ENCODE measurements at regions not wholly inside any gene's neighbourhood (a gene's known extent, or its start where the extent isn't known, plus 50 kb on each side); places are given as distances from the start of the nearest gene placed in this dataset.
A peak's percentile ranks its signal among the peaks of the same experiment; 100 is the strongest.
"Not testable (repeated sequence)": the region's sequence is repeated elsewhere in the genome, so short reads cannot be mapped to it uniquely, and the experiment has no call there.

- H3K27ac Mint-ChIP-seq (ENCODE audit: unreplicated experiment); H3K36me3 Mint-ChIP-seq (ENCODE audit: unreplicated experiment); H3K4me1 Mint-ChIP-seq (ENCODE audit: low read depth, unreplicated experiment); DNase-seq; H3K9me3 Mint-ChIP-seq (ENCODE audit: unreplicated experiment); H3K27me3 Mint-ChIP-seq (ENCODE audit: unreplicated experiment); H3K4me3 Mint-ChIP-seq (ENCODE audit: unreplicated experiment): not testable (repeated sequence)
Measured at GRCh38 chr11:67871168-67871567, 132.7 kb downstream of the UNC93B1 start.

GRCh38 chr11:67862896-67863295 is 141.0 kb downstream of the UNC93B1 start:
- H3K27me3 Mint-ChIP-seq (ENCODE audit: unreplicated experiment); H3K4me1 Mint-ChIP-seq (ENCODE audit: low read depth, unreplicated experiment); H3K9me3 Mint-ChIP-seq (ENCODE audit: unreplicated experiment); H3K27ac Mint-ChIP-seq (ENCODE audit: unreplicated experiment); DNase-seq; H3K36me3 Mint-ChIP-seq (ENCODE audit: unreplicated experiment); H3K4me3 Mint-ChIP-seq (ENCODE audit: unreplicated experiment): not testable (repeated sequence)

DNA sequence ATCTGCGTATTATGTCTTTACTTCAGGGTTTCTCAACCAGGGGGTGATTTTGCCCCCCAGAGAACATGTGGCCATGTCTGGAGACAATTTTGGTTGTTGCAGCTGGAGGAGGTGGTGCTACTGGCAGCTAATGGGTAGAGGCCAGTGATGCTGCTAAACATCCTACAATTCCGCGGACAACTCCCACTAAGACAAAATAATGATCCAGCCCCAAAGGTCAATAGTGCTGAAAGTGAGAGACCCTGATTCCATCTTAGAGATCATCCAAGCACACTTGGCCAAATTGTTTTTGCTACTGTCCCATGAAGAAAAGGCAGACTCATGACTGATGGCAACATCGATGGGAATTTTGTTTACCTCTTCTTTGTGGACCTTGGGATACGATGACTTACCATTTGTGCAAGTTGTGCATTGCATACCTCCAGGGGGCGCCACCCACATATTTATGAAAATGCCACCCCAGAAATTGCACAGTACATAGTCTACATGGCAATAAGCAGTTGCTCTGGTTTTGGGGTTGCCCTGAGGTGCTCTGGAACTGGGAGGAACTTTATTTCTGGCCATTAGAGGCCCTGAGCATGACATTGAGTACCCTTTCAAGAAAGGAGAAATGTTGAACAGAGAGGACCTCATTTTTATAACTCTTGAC is 144.3 kb downstream of the UNC93B1 start:
- not testable (repeated sequence) for H3K9me3 Mint-ChIP-seq (ENCODE audit: unreplicated experiment); H3K36me3 Mint-ChIP-seq (ENCODE audit: unreplicated experiment); H3K4me1 Mint-ChIP-seq (ENCODE audit: low read depth, unreplicated experiment); H3K27ac Mint-ChIP-seq (ENCODE audit: unreplicated experiment); H3K4me3 Mint-ChIP-seq (ENCODE audit: unreplicated experiment); H3K27me3 Mint-ChIP-seq (ENCODE audit: unreplicated experiment)
- TF ChIP-seq, protein P1, sequence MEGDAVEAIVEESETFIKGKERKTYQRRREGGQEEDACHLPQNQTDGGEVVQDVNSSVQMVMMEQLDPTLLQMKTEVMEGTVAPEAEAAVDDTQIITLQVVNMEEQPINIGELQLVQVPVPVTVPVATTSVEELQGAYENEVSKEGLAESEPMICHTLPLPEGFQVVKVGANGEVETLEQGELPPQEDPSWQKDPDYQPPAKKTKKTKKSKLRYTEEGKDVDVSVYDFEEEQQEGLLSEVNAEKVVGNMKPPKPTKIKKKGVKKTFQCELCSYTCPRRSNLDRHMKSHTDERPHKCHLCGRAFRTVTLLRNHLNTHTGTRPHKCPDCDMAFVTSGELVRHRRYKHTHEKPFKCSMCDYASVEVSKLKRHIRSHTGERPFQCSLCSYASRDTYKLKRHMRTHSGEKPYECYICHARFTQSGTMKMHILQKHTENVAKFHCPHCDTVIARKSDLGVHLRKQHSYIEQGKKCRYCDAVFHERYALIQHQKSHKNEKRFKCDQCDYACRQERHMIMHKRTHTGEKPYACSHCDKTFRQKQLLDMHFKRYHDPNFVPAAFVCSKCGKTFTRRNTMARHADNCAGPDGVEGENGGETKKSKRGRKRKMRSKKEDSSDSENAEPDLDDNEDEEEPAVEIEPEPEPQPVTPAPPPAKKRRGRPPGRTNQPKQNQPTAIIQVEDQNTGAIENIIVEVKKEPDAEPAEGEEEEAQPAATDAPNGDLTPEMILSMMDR (IDR thresholded peaks at IDR 0.05; ENCODE audit: partially characterized antibody, unreplicated experiment): peak; percentile 40
- peak; percentile 39 for DNase-seq

- not testable (repeated sequence) for H3K4me3 Mint-ChIP-seq (ENCODE audit: unreplicated experiment); DNase-seq; H3K4me1 Mint-ChIP-seq (ENCODE audit: low read depth, unreplicated experiment); H3K27ac Mint-ChIP-seq (ENCODE audit: unreplicated experiment); H3K27me3 Mint-ChIP-seq (ENCODE audit: unreplicated experiment); H3K9me3 Mint-ChIP-seq (ENCODE audit: unreplicated experiment)
- H3K36me3 Mint-ChIP-seq (ENCODE audit: unreplicated experiment): peaks cover 11% of the 10 kb centered on the region
Measured at GRCh38 chr11:67850747-67851146, 153.2 kb downstream of the UNC93B1 start.

DNA sequence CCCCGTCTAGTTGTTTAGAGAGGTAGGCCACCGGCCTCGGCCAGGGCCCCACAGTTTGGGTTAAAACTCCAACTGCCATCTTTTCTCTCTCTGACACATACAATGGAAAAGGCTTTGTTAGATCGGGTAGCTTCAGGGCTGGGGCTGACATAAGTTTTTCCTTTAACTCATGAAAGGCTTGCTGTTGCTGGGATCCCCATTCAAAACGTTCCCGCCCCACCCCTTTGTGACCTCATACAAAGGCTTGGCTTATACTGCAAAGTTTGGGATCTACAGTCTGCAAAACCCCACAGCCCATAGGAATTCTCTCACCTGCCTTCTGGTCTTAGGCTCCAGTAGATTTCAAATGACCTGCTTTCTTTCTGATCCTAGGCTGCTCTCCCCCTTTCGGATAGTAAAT is 154.1 kb downstream of the UNC93B1 start:
- not testable (repeated sequence) for H3K9me3 Mint-ChIP-seq (ENCODE audit: unreplicated experiment); H3K4me1 Mint-ChIP-seq (ENCODE audit: low read depth, unreplicated experiment); H3K27ac Mint-ChIP-seq (ENCODE audit: unreplicated experiment); DNase-seq; H3K4me3 Mint-ChIP-seq (ENCODE audit: unreplicated experiment); H3K27me3 Mint-ChIP-seq (ENCODE audit: unreplicated experiment)
- H3K36me3 Mint-ChIP-seq (ENCODE audit: unreplicated experiment): peaks cover 11% of the 10 kb centered on the region

- H3K27me3 Mint-ChIP-seq (ENCODE audit: unreplicated experiment); H3K4me3 Mint-ChIP-seq (ENCODE audit: unreplicated experiment); H3K4me1 Mint-ChIP-seq (ENCODE audit: low read depth, unreplicated experiment); H3K9me3 Mint-ChIP-seq (ENCODE audit: unreplicated experiment); H3K27ac Mint-ChIP-seq (ENCODE audit: unreplicated experiment); H3K36me3 Mint-ChIP-seq (ENCODE audit: unreplicated experiment); DNase-seq: not testable (repeated sequence)
- TF ChIP-seq, protein P1 (IDR thresholded peaks at IDR 0.05; ENCODE audit: partially characterized antibody, unreplicated experiment): peak; percentile 16
Measured at GRCh38 chr11:67847896-67848875, 155.7 kb downstream of the UNC93B1 start.

DNA sequence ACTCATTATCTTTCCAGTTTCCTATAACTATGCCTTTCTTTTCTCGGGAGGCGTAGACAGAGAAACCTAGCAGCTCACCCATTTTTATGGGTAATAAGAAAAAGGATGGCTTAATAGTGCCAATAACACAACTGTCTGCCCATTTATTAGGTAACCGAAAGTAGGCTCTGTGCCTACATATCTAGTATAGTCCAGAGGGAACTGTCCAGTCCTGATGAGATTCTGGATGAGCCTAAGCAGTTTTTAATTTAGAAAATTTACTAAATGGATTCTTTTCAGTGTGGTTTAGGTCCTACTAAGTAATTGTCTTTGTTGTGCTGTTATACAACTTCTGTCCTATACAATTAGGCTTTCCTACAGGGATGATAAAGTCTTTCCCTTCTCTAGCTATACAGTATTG is 157.6 kb downstream of the UNC93B1 start:
- not testable (repeated sequence) for H3K9me3 Mint-ChIP-seq (ENCODE audit: unreplicated experiment); H3K27me3 Mint-ChIP-seq (ENCODE audit: unreplicated experiment); H3K4me3 Mint-ChIP-seq (ENCODE audit: unreplicated experiment); H3K36me3 Mint-ChIP-seq (ENCODE audit: unreplicated experiment); DNase-seq; H3K27ac Mint-ChIP-seq (ENCODE audit: unreplicated experiment); H3K4me1 Mint-ChIP-seq (ENCODE audit: low read depth, unreplicated experiment)

DNA sequence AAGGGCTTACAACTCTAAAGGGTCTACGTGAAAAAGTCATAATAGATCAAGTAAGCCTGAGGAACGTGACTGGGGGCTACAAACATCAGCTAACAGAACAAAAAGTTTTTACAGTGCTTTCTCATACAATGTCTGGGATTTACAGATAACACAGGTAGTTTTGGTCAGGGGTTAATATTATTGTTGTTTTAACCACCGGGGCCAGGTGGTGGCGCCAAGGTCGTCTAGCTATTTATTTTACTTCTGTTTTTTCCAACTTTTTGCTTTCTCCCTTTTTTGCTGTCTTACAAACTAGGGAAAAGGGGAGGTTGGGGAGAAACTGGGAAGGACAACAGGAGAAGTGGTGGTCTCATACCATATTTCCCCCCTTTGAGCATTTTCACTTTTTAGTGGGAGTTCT is 158.6 kb downstream of the UNC93B1 start:
- not testable (repeated sequence) for H3K27ac Mint-ChIP-seq (ENCODE audit: unreplicated experiment); H3K27me3 Mint-ChIP-seq (ENCODE audit: unreplicated experiment); H3K4me3 Mint-ChIP-seq (ENCODE audit: unreplicated experiment); H3K9me3 Mint-ChIP-seq (ENCODE audit: unreplicated experiment); H3K4me1 Mint-ChIP-seq (ENCODE audit: low read depth, unreplicated experiment); DNase-seq; H3K36me3 Mint-ChIP-seq (ENCODE audit: unreplicated experiment)

GRCh38 chr11:67840599-67840998 is 163.3 kb downstream of the UNC93B1 start:
- H3K4me3 Mint-ChIP-seq (ENCODE audit: unreplicated experiment); DNase-seq; H3K36me3 Mint-ChIP-seq (ENCODE audit: unreplicated experiment); H3K9me3 Mint-ChIP-seq (ENCODE audit: unreplicated experiment); H3K27ac Mint-ChIP-seq (ENCODE audit: unreplicated experiment); H3K4me1 Mint-ChIP-seq (ENCODE audit: low read depth, unreplicated experiment); H3K27me3 Mint-ChIP-seq (ENCODE audit: unreplicated experiment): not testable (repeated sequence)

- not testable (repeated sequence) for H3K9me3 Mint-ChIP-seq (ENCODE audit: unreplicated experiment); DNase-seq; H3K4me3 Mint-ChIP-seq (ENCODE audit: unreplicated experiment); H3K27ac Mint-ChIP-seq (ENCODE audit: unreplicated experiment); H3K27me3 Mint-ChIP-seq (ENCODE audit: unreplicated experiment); H3K36me3 Mint-ChIP-seq (ENCODE audit: unreplicated experiment)
- peaks cover 11% of the 10 kb centered on the region for H3K4me1 Mint-ChIP-seq (ENCODE audit: low read depth, unreplicated experiment)
Measured at GRCh38 chr11:67830152-67830551, 155.7 kb upstream of the ALDH3B2 start.
